ENCODE measurements at regions not wholly inside any gene's neighbourhood (a gene's known extent, or its start where the extent isn't known, plus 50 kb on each side); places are given as distances from the start of the nearest gene placed in this dataset.

- no peak for TF ChIP-seq PRDM4 (CRISPR knock-in tag; IDR thresholded peaks at IDR 0.05; ENCODE audit: borderline replicate concordance)
- no peak for TF ChIP-seq JUND (CRISPR knock-in tag; IDR thresholded peaks at IDR 0.05)
- no peak for TF ChIP-seq SATB2 (CRISPR knock-in tag; IDR thresholded peaks at IDR 0.05)
- TF ChIP-seq DBP (CRISPR knock-in tag; IDR thresholded peaks at IDR 0.05; ENCODE audit: not compliant biosample characterization) = no peak
- no peak for TF ChIP-seq ZBTB7A (CRISPR knock-in tag; IDR thresholded peaks at IDR 0.05)
- no peak for TF ChIP-seq SP1 (IDR thresholded peaks at IDR 0.05)
- no peak for TF ChIP-seq SP1 (CRISPR knock-in tag; IDR thresholded peaks at IDR 0.05)
- no peak for TF ChIP-seq POLR2A (IDR thresholded peaks at IDR 0.05; ENCODE audit: insufficient read depth in 1 of 2, low read depth in 2 of 2, low read length in 2 of 2)
- TF ChIP-seq PBX3 (CRISPR knock-in tag; IDR thresholded peaks at IDR 0.05; ENCODE audit: borderline replicate concordance) = no peak
- TF ChIP-seq EP300 (IDR thresholded peaks at IDR 0.05; ENCODE audit: low read depth in 2 of 2, low read length in 2 of 2) = no peak
- TF ChIP-seq EP300 (CRISPR knock-in tag; IDR thresholded peaks at IDR 0.05; ENCODE audit: borderline replicate concordance) = no peak
- no peak for TF ChIP-seq ATF3 (CRISPR knock-in tag; IDR thresholded peaks at IDR 0.05)
These were observed 289.1 kb upstream of the KLF4 start for GRCh38 chr9:107778661-107779060.

All from HepG2 (cell line).